Peyer's patch (tissue), 4 donors: ENCODE measurements at regions not wholly inside any gene's neighbourhood (a gene's known extent, or its start where the extent isn't known, plus 50 kb on each side); places are given as distances from the start of the nearest gene placed in this dataset.

ENCODE experiments used
- POLR2A ChIP-seq, 2 donors: fragments of 450-650 bp; IDR thresholded peaks; one replicate each; pipeline ENCODE4 v1.5.1; 2017; ENCODE audit warnings: antibody characterized with exemption in 2 of 2, mild to moderate bottlenecking in 2 of 2, moderate library complexity in 2 of 2
- TF ChIP-seq, protein P1 (sequence below), 6 experiments: fragments of 450-650 bp in 4 of 6; fragments of 200-600 bp in 2 of 6; sonication (generic) in 1 of 6; IDR thresholded peaks; one replicate each; pipeline ENCODE4 v1.5.1; 2017 to 2019; ENCODE audit warnings: antibody characterized with exemption in 6 of 6, mild to moderate bottlenecking in 3 of 6, moderate library complexity in 1 of 6

DNA sequence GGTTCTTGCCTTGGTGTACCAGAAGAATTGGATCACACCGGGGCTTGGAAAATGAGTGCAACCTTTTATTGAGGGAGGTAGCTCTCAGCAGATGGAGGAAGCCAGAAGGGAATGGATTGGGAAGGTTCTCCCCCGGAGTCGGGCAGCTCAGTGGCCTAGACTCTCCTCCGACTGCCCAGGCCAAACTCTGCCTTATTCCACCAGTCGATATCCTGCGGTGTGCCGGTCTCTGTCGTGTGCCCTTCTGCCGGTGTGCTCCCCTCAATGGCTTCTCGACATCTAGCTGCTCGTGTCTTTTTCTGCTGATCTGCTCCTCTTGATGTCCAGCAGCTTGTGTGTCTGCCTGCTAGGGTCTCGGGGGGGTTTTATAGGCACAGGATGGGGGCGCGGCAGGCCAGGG is 87.4 kb upstream of the CCL21 start:
- TF ChIP-seq, protein P1, sequence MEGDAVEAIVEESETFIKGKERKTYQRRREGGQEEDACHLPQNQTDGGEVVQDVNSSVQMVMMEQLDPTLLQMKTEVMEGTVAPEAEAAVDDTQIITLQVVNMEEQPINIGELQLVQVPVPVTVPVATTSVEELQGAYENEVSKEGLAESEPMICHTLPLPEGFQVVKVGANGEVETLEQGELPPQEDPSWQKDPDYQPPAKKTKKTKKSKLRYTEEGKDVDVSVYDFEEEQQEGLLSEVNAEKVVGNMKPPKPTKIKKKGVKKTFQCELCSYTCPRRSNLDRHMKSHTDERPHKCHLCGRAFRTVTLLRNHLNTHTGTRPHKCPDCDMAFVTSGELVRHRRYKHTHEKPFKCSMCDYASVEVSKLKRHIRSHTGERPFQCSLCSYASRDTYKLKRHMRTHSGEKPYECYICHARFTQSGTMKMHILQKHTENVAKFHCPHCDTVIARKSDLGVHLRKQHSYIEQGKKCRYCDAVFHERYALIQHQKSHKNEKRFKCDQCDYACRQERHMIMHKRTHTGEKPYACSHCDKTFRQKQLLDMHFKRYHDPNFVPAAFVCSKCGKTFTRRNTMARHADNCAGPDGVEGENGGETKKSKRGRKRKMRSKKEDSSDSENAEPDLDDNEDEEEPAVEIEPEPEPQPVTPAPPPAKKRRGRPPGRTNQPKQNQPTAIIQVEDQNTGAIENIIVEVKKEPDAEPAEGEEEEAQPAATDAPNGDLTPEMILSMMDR (IDR thresholded peaks at IDR 0.05) = no peak
- TF ChIP-seq POLR2A (IDR thresholded peaks at IDR 0.05) = no peak
